CD4-positive, alpha-beta T cell (primary cell): ENCODE measurements at regions not wholly inside any gene's neighbourhood (a gene's known extent, or its start where the extent isn't known, plus 50 kb on each side); places are given as distances from the start of the nearest gene placed in this dataset.

Source experiments
- ATAC-seq: fragments of 200-7000 bp; cut with Tn5 transposase; one replicate; pipeline ENCODE4 v1.10.0; 2022; ENCODE audit warnings: mild to moderate bottlenecking; ENCODE audit not compliant: poor library complexity
- CTCF ChIA-PET: fragments of 350-600 bp; sonication (Branson Sonifier 250); formaldehyde crosslinking; loops from one replicate; lab custom pipeline; 2021; ENCODE audit warnings: antibody characterized with exemption, inconsistent platforms; lab: Charles Lee
- POLR2A ChIA-PET: fragments of 350-600 bp; sonication (Branson Sonifier 250); formaldehyde crosslinking; loops from one replicate; lab custom pipeline; 2021; ENCODE audit warnings: antibody characterized with exemption, inconsistent platforms; lab: Charles Lee
- DNase-seq, 14 experiments: peaks; one replicate each; pipeline ENCODE4 v3.0.0-alpha.2; 2013 to 2020; ENCODE audit warnings: mixed read lengths in 2 of 14
- H3K27ac ChIP-seq, 2 donors: one replicate each; pipeline versions ENCODE4 v1.5.1 to v1.7.0; 2013; ENCODE audit warnings: low read length in 2 of 2, low read depth in 1 of 2, mild to moderate bottlenecking in 1 of 2
- H3K27me3 ChIP-seq, 2 experiments: 1 replicate in 1 of 2; 2 replicates in 1 of 2; pipeline versions ENCODE4 v1.6.1 to v1.7.0; 2013; ENCODE audit warnings: low read length in 2 of 2, control low read depth in 1 of 2, mild to moderate bottlenecking in 1 of 2, moderate library complexity in 1 of 2; ENCODE audit not compliant: insufficient read depth in 2 of 2, control insufficient read depth in 1 of 2
- H3K36me3 ChIP-seq: one replicate; pipeline ENCODE4 v1.6.1; 2013; ENCODE audit warnings: low read length, control low read depth; ENCODE audit not compliant: insufficient read depth
- H3K4me1 ChIP-seq: one replicate; pipeline ENCODE4 v1.6.1; 2013; ENCODE audit warnings: low read length, control low read depth; ENCODE audit not compliant: insufficient read depth
- H3K4me3 ChIP-seq: one replicate; pipeline ENCODE4 v1.5.1; 2013; ENCODE audit warnings: mild to moderate bottlenecking, low read length, moderate library complexity
- H3K9me3 ChIP-seq, 2 experiments: 1 replicate in 1 of 2; 2 replicates in 1 of 2; pipeline versions ENCODE4 v1.6.1 to v1.7.0; 2013; ENCODE audit warnings: low read length in 2 of 2, mild to moderate bottlenecking in 2 of 2, control low read depth in 1 of 2, moderate library complexity in 1 of 2; ENCODE audit not compliant: control insufficient read depth in 1 of 2, insufficient read depth in 1 of 2
- H3K27ac Mint-ChIP-seq: one replicate; pipeline ENCODE4 v1.8.0; 2020; ENCODE audit warnings: mixed read lengths
- H3K27me3 Mint-ChIP-seq: one replicate; pipeline ENCODE4 v1.8.0; 2021; ENCODE audit warnings: mixed read lengths
- H3K36me3 Mint-ChIP-seq: one replicate; pipeline ENCODE4 v1.8.0; 2021; ENCODE audit warnings: low read depth, mixed read lengths
- H3K4me1 Mint-ChIP-seq: one replicate; pipeline ENCODE4 v1.8.0; 2021; ENCODE audit warnings: low read depth, mixed read lengths
- H3K4me3 Mint-ChIP-seq: one replicate; pipeline ENCODE4 v1.8.0; 2020; ENCODE audit warnings: mild to moderate bottlenecking, mixed read lengths
- H3K9me3 Mint-ChIP-seq: one replicate; pipeline ENCODE4 v1.8.0; 2020; ENCODE audit warnings: mixed read lengths
- CTCF ChIP-seq: fragments of 200-600 bp; IDR thresholded peaks from one replicate; pipeline ENCODE4 v1.8.0; 2022; ENCODE audit warnings: antibody characterized with exemption, mild to moderate bottlenecking
- intact Hi-C, 2 experiments: fragments of 100-400 bp; cut with DNase I in 1 of 2; cut with micrococcal nuclease in 1 of 2; formaldehyde crosslinking; loops; one replicate each; pipeline versions ENCODE4 v1.15.1 to v1.9.0; 2023 to 2025; cut with DNase I, micrococcal nuclease

- Histone ChIP-seq H3K36me3 (no peaks in the 10 kb centered on the region), H3K4me1 (no peaks in the 10 kb centered on the region), H3K27me3 (peaks cover 0 to 7% of the 10 kb centered on the region in 2 experiments), H3K27ac (no peak overlapping the region), H3K9me3 (no peaks in the 10 kb centered on the region), H3K4me3 (no peak overlapping the region)
- Mint-ChIP-seq H3K9me3 (no peaks in the 10 kb centered on the region), H3K27me3 (peaks cover 18% of the 10 kb centered on the region), H3K4me3 (no peak overlapping the region), H3K4me1 (peaks cover 13% of the 10 kb centered on the region), H3K27ac (no peak overlapping the region), H3K36me3 (no peaks in the 10 kb centered on the region)
- ChIA-PET POLR2A (no interaction called here), CTCF (no interaction called here)
- no peak for DNase-seq
- TF ChIP-seq CTCF = no peak
- intact Hi-C loops = no loop called here
- no peak for ATAC-seq
Observed at GRCh38 chr2:47301731-47302130, 67.4 kb upstream of the EPCAM start.

DNA sequence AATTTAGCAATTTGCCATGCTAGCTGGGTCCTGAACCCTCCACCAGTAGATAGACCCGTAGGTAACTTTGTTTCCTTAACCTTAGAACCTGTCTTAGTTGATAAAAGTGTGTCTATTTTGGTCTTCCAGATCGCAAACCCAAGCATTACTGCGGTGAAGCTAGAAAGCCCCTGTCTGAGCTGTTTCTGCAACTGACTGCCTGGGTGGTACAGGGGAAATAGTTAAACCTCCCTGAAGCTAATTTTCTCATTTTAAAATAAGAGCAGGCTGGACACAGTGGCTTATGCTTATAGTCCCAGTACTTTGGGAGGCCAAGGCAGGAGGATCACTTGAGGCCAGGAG, 67.9 kb upstream of the EPCAM start:
- POLR2A ChIA-PET = interaction anchor here (0.6 kb wide), 1 partner anchor 385 kb away, joined by 3 read pairs; no protein-coding TSS in a partner anchor
- H3K9me3 ChIP-seq = no peaks in the 10 kb centered on the region
- no peak overlapping the region for H3K4me3 Mint-ChIP-seq
- no peak for TF ChIP-seq CTCF
- DNase-seq (no peak), ATAC-seq (no peak)
- H3K4me3 ChIP-seq = no peak overlapping the region
- no peaks in the 10 kb centered on the region for H3K4me1 ChIP-seq
- no peak overlapping the region for H3K27ac Mint-ChIP-seq
- peaks cover 15% of the 10 kb centered on the region for H3K27me3 Mint-ChIP-seq
- intact Hi-C loops = no loop called here
- no peak overlapping the region for H3K27ac ChIP-seq
- H3K27me3 ChIP-seq = peaks cover 0 to 7% of the 10 kb centered on the region in 2 experiments
- H3K9me3 Mint-ChIP-seq = no peaks in the 10 kb centered on the region
- H3K4me1 Mint-ChIP-seq = peaks cover 13% of the 10 kb centered on the region
- no peaks in the 10 kb centered on the region for H3K36me3 ChIP-seq
- H3K36me3 Mint-ChIP-seq = no peaks in the 10 kb centered on the region
- CTCF ChIA-PET = no interaction called here

GRCh38 chr2:47300609-47301276, 68.4 kb upstream of the EPCAM start:
- no peaks in the 10 kb centered on the region for H3K9me3 ChIP-seq
- no peak for TF ChIP-seq CTCF
- peak in 3 of 14 experiments; percentile 19 to 50 (median 43) for DNase-seq
- H3K27me3 Mint-ChIP-seq = peaks cover 13% of the 10 kb centered on the region
- no peak overlapping the region for H3K27ac Mint-ChIP-seq
- intact Hi-C loops = no loop called here
- no peaks in the 10 kb centered on the region for H3K36me3 Mint-ChIP-seq
- no peak overlapping the region for H3K4me3 Mint-ChIP-seq
- H3K9me3 Mint-ChIP-seq = no peaks in the 10 kb centered on the region
- no peak overlapping the region for H3K4me3 ChIP-seq
- H3K27ac ChIP-seq = no peak overlapping the region
- ATAC-seq = no peak
- H3K36me3 ChIP-seq = no peaks in the 10 kb centered on the region
- peaks cover 0 to 7% of the 10 kb centered on the region in 2 experiments for H3K27me3 ChIP-seq
- no peaks in the 10 kb centered on the region for H3K4me1 ChIP-seq
- ChIA-PET CTCF (no interaction called here), POLR2A (interaction anchor here (0.6 kb wide), 1 partner anchor 384 kb away, joined by 3 read pairs; no protein-coding TSS in a partner anchor)
- peaks cover 13% of the 10 kb centered on the region for H3K4me1 Mint-ChIP-seq
